ENCODE measurements at regions not wholly inside any gene's neighbourhood (a gene's known extent, or its start where the extent isn't known, plus 50 kb on each side); places are given as distances from the start of the nearest gene placed in this dataset.
"Not testable (repeated sequence)": the region's sequence is repeated elsewhere in the genome, so short reads cannot be mapped to it uniquely, and the experiment has no call there.

- intact Hi-C loops (cut with DNase I) = no loop called here
- ATAC-seq (no peak), DNase-seq (no peak)
Measured at GRCh38 chr2:234189786-234190300, 139.3 kb downstream of the SPP2 start.

- ATAC-seq (no peak), DNase-seq (no peak)
- intact Hi-C loops (cut with DNase I) = no loop called here
Measured at GRCh38 chr2:234189230-234189629, 138.7 kb downstream of the SPP2 start.

- intact Hi-C loops (cut with DNase I) = no loop called here
- ATAC-seq (no peak), DNase-seq (no peak)
Measured at GRCh38 chr2:234187646-234188174, 137.2 kb downstream of the SPP2 start.

GRCh38 chr2:234181121-234181520, 130.6 kb downstream of the SPP2 start:
- ATAC-seq (no peak), DNase-seq (no peak)
- intact Hi-C loops (cut with DNase I) = no loop called here

GRCh38 chr2:234179031-234179363, 128.5 kb downstream of the SPP2 start:
- intact Hi-C loops (cut with DNase I) = no loop called here
- DNase-seq (no peak), ATAC-seq (no peak)

- ATAC-seq (peak in 1 of 2 donors; percentile 46), DNase-seq (no peak)
- intact Hi-C loops (cut with DNase I) = no loop called here
Measured at GRCh38 chr2:234178330-234179030, 128.0 kb downstream of the SPP2 start.

GRCh38 chr2:234175649-234176048, 125.1 kb downstream of the SPP2 start:
- DNase-seq (no peak), ATAC-seq (no peak)
- intact Hi-C loops (cut with DNase I) = no loop called here

- no peak for ATAC-seq
- intact Hi-C loops (cut with DNase I) = no loop called here
- DNase-seq = no peak
Measured at GRCh38 chr2:234174742-234175141, 124.2 kb downstream of the SPP2 start.

GRCh38 chr2:234172532-234172931, 122.0 kb downstream of the SPP2 start:
- DNase-seq (no peak), ATAC-seq (no peak)
- intact Hi-C loops (cut with DNase I) = no loop called here

- intact Hi-C loops (cut with DNase I) = no loop called here
- DNase-seq = no peak
- peak in 1 of 2 donors; percentile 66 for ATAC-seq
Measured at GRCh38 chr2:234172066-234172465, 121.6 kb downstream of the SPP2 start.

GRCh38 chr2:234171666-234172065, 121.2 kb downstream of the SPP2 start:
- DNase-seq (no peak), ATAC-seq (peak in 1 of 2 donors; percentile 18)
- intact Hi-C loops (cut with DNase I) = no loop called here

- no peak for DNase-seq
- intact Hi-C loops (cut with DNase I) = no loop called here
- ATAC-seq = no peak
Measured at GRCh38 chr2:234169674-234170073, 119.2 kb downstream of the SPP2 start.

GRCh38 chr2:234168605-234169570, 118.4 kb downstream of the SPP2 start:
- DNase-seq; ATAC-seq; intact Hi-C loops (cut with DNase I): not testable (repeated sequence)

GRCh38 chr2:234166531-234166930, 116.0 kb downstream of the SPP2 start:
- intact Hi-C loops (cut with DNase I) = no loop called here
- DNase-seq (no peak), ATAC-seq (no peak)

- DNase-seq (no peak), ATAC-seq (no peak)
- intact Hi-C loops (cut with DNase I) = no loop called here
Measured at GRCh38 chr2:234165421-234165820, 114.9 kb downstream of the SPP2 start.

GRCh38 chr2:234164493-234165413, 114.3 kb downstream of the SPP2 start:
- DNase-seq (no peak), ATAC-seq (peak in 1 of 2 donors; percentile 47)
- intact Hi-C loops (cut with DNase I) = no loop called here

GRCh38 chr2:234163510-234164045, 113.1 kb downstream of the SPP2 start:
- DNase-seq (no peak), ATAC-seq (no peak)
- intact Hi-C loops (cut with DNase I) = no loop called here

- DNase-seq (no peak), ATAC-seq (no peak)
- intact Hi-C loops (cut with DNase I) = no loop called here
Measured at GRCh38 chr2:234162861-234163260, 112.4 kb downstream of the SPP2 start.

- ATAC-seq = no peak
- DNase-seq = no peak
- intact Hi-C loops (cut with DNase I) = no loop called here
Measured at GRCh38 chr2:234161932-234162331, 111.4 kb downstream of the SPP2 start.
